Natural killer cell (primary cell): ENCODE measurements at regions not wholly inside any gene's neighbourhood (a gene's known extent, or its start where the extent isn't known, plus 50 kb on each side); places are given as distances from the start of the nearest gene placed in this dataset.

Source experiments
- ATAC-seq, 3 donors: fragments of 150-1000 bp in 2 of 3; fragments of 200-7000 bp in 1 of 3; cut with Tn5 transposase; 1 replicate in 1 of 3; 2 replicates in 2 of 3; pipeline ENCODE4 v1.10.0; 2021; ENCODE audit warnings: mild to moderate bottlenecking in 2 of 3, moderate library complexity in 2 of 3
- DNase-seq, 2 donors: peaks; one replicate each; pipeline versions ENCODE4 v3.0.0 to v3.0.0-alpha.2; 2013 to 2021; ENCODE audit warnings: mixed read lengths in 1 of 2
- H3K27ac ChIP-seq: one replicate; pipeline ENCODE4 v1.5.1; 2013; ENCODE audit warnings: mild to moderate bottlenecking, low read length
- H3K27me3 ChIP-seq: one replicate; pipeline ENCODE4 v1.6.1; 2013; ENCODE audit warnings: low read length; ENCODE audit not compliant: control insufficient read depth, insufficient read depth
- H3K36me3 ChIP-seq: one replicate; pipeline ENCODE4 v1.6.1; 2013; ENCODE audit warnings: low read length; ENCODE audit not compliant: control insufficient read depth, insufficient read depth
- H3K4me1 ChIP-seq: one replicate; pipeline ENCODE4 v1.6.1; 2013; ENCODE audit warnings: low read length; ENCODE audit not compliant: control insufficient read depth, insufficient read depth
- H3K4me3 ChIP-seq: one replicate; pipeline ENCODE4 v1.5.1; 2013; ENCODE audit warnings: low read length
- H3K9me3 ChIP-seq: one replicate; pipeline ENCODE4 v1.6.1; 2013; ENCODE audit warnings: low read length; ENCODE audit not compliant: control insufficient read depth, insufficient read depth
- H3K27ac Mint-ChIP-seq, 2 donors: one replicate each; pipeline ENCODE4 v1.8.0; 2022; ENCODE audit warnings: mild to moderate bottlenecking in 2 of 2, mixed read lengths in 2 of 2, moderate library complexity in 1 of 2
- H3K27me3 Mint-ChIP-seq, 2 donors: one replicate each; pipeline ENCODE4 v1.8.0; 2022; ENCODE audit warnings: low read depth in 2 of 2, mixed read lengths in 2 of 2
- H3K36me3 Mint-ChIP-seq: one replicate; pipeline ENCODE4 v1.8.0; 2022; ENCODE audit warnings: mixed read lengths
- H3K4me1 Mint-ChIP-seq, 2 donors: one replicate each; pipeline ENCODE4 v1.8.0; 2022; ENCODE audit warnings: mixed read lengths in 2 of 2
- H3K4me3 Mint-ChIP-seq: one replicate; pipeline ENCODE4 v1.8.0; 2022; ENCODE audit warnings: mild to moderate bottlenecking, moderate library complexity, mixed read lengths
- H3K9me3 Mint-ChIP-seq, 2 donors: one replicate each; pipeline ENCODE4 v1.8.0; 2022; ENCODE audit warnings: mixed read lengths in 2 of 2
- CTCF ChIP-seq: fragments of 200-600 bp; IDR thresholded peaks from one replicate; pipeline ENCODE4 v1.8.0; 2022; ENCODE audit warnings: antibody characterized with exemption
- WGBS: methylation state at CpG from one replicate; pipeline ENCODE4 v1.1.7; 2013; ENCODE audit warnings: missing lambda C conversion rate; ENCODE audit not compliant: insufficient coverage; 5-methylcytosine and 5-hydroxymethylcytosine counted together
- intact Hi-C: fragments of 100-400 bp; cut with micrococcal nuclease; formaldehyde crosslinking; loops from one replicate; pipeline ENCODE4 v1.14.2; 2022

- Histone ChIP-seq H3K9me3 (no peaks in the 10 kb centered on the region), H3K4me3 (no peak overlapping the region), H3K36me3 (no peaks in the 10 kb centered on the region), H3K27me3 (no peaks in the 10 kb centered on the region), H3K4me1 (no peaks in the 10 kb centered on the region), H3K27ac (no peak overlapping the region)
- intact Hi-C loops: no loop called here
- ATAC-seq (no peak), DNase-seq (no peak)
- H3K9me3 Mint-ChIP-seq: no peaks in the 10 kb centered on the region
- H3K36me3 Mint-ChIP-seq: no peaks in the 10 kb centered on the region
- WGBS: 40% methylated on average over 3 of the region's 3 CpGs
- no peaks in the 10 kb centered on the region for H3K27me3 Mint-ChIP-seq
- no peak for TF ChIP-seq CTCF
- no peaks in the 10 kb centered on the region for H3K4me1 Mint-ChIP-seq
- no peak overlapping the region for H3K27ac Mint-ChIP-seq
- no peak overlapping the region for H3K4me3 Mint-ChIP-seq
Measured at GRCh38 chr20:51995551-51995951, 193.2 kb upstream of the SALL4 start.

GRCh38 chr20:51994751-51995417 is 192.6 kb upstream of the SALL4 start:
- Mint-ChIP-seq H3K27ac (no peak overlapping the region), H3K4me1 (no peaks in the 10 kb centered on the region), H3K9me3 (no peaks in the 10 kb centered on the region), H3K4me3 (no peak overlapping the region), H3K27me3 (no peaks in the 10 kb centered on the region), H3K36me3 (no peaks in the 10 kb centered on the region)
- no peaks in the 10 kb centered on the region for H3K36me3 ChIP-seq
- no peak overlapping the region for H3K4me3 ChIP-seq
- intact Hi-C loops: no loop called here
- no peaks in the 10 kb centered on the region for H3K4me1 ChIP-seq
- ATAC-seq (no peak), DNase-seq (no peak)
- TF ChIP-seq CTCF: no peak
- H3K27me3 ChIP-seq: no peaks in the 10 kb centered on the region
- 92% methylated on average over 9 of the region's 10 CpGs for WGBS
- no peaks in the 10 kb centered on the region for H3K9me3 ChIP-seq
- H3K27ac ChIP-seq: no peak overlapping the region

GRCh38 chr20:51987812-51988211 is 185.5 kb upstream of the SALL4 start:
- intact Hi-C loops: no loop called here
- H3K36me3 Mint-ChIP-seq: no peaks in the 10 kb centered on the region
- no peak for TF ChIP-seq CTCF
- H3K27ac Mint-ChIP-seq: no peak overlapping the region
- Histone ChIP-seq H3K36me3 (no peaks in the 10 kb centered on the region), H3K9me3 (no peaks in the 10 kb centered on the region), H3K4me3 (no peak overlapping the region), H3K4me1 (no peaks in the 10 kb centered on the region), H3K27ac (no peak overlapping the region), H3K27me3 (no peaks in the 10 kb centered on the region)
- H3K27me3 Mint-ChIP-seq: no peaks in the 10 kb centered on the region
- peaks cover 0 to 6% of the 10 kb centered on the region in 2 donors for H3K4me1 Mint-ChIP-seq
- no peak for DNase-seq
- no peak for ATAC-seq
- no peaks in the 10 kb centered on the region for H3K9me3 Mint-ChIP-seq
- H3K4me3 Mint-ChIP-seq: no peak overlapping the region

GRCh38 chr20:51985013-51985415 is 182.7 kb upstream of the SALL4 start:
- Histone ChIP-seq H3K4me3 (no peak overlapping the region), H3K4me1 (no peaks in the 10 kb centered on the region), H3K9me3 (no peaks in the 10 kb centered on the region), H3K36me3 (no peaks in the 10 kb centered on the region), H3K27ac (no peak overlapping the region), H3K27me3 (no peaks in the 10 kb centered on the region)
- Mint-ChIP-seq H3K9me3 (no peaks in the 10 kb centered on the region), H3K4me1 (peaks cover 0 to 6% of the 10 kb centered on the region in 2 donors), H3K27ac (no peak overlapping the region), H3K4me3 (no peak overlapping the region), H3K36me3 (no peaks in the 10 kb centered on the region), H3K27me3 (no peaks in the 10 kb centered on the region)
- intact Hi-C loops: no loop called here
- no peak for TF ChIP-seq CTCF
- ATAC-seq (no peak), DNase-seq (no peak)
